Stimulated activated CD4-positive, alpha-beta T cell treated with anti-CD3 and anti-CD28 coated beads, TNF-alpha, amount 100 ng/mL, for 4 hours (primary cell): ENCODE measurements at regions not wholly inside any gene's neighbourhood (a gene's known extent, or its start where the extent isn't known, plus 50 kb on each side); places are given as distances from the start of the nearest gene placed in this dataset.

Source experiments
- DNase-seq, 3 experiments: peaks; one replicate each; pipeline ENCODE4 v3.0.0-alpha.2; 2020; ENCODE audit warnings: low read depth in 3 of 3

DNA sequence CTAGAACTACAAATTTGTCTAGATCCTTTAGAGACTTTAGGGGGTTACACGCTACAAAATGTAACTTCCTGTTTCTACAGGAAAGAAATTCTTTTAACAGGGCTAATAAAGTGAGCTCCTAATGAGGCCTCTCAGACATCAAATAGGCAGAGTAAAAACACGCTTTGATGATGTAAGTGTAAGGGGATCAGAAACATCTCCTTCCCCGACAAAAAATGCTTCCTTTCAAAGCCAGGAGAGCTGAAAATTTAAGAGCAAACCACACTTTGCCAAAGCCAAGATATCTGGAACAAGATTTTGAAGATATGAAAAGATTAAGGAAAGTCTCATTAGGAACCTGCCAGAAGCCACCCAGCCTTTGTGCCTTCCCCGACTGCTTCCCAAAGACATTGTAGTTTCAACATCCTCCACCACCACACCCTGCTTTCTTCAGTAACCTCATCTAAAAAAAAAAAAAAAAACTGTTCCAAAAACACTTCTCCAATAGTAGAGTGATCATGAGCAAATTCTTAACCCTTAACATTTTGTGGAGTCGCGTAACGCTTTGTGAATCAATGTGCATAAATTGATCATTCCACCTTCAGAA lies 505.0 kb upstream of the THBS1 start:
- no peak for DNase-seq

DNA sequence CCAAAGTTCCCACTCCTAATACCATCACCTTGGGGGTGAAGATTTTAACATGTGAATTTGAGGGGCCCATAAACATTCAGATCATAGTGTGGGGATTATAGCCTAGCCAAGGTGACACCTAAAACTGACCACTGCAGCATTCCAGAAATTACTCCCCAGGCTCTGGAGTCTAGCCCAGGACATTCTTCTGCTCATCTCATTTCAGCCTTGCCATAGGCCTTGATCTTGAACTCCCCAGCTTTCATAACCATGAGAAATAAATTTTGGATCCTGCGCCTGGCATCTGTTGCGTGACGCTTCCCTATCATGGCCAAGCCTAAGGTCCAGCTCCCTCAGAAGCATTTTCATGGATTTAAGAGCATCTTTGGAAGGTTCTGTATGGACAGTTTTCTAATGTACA lies 502.9 kb upstream of the THBS1 start:
- no peak for DNase-seq

GRCh38 chr15:39079296-39079847 lies 501.5 kb upstream of the THBS1 start:
- no peak for DNase-seq

DNA sequence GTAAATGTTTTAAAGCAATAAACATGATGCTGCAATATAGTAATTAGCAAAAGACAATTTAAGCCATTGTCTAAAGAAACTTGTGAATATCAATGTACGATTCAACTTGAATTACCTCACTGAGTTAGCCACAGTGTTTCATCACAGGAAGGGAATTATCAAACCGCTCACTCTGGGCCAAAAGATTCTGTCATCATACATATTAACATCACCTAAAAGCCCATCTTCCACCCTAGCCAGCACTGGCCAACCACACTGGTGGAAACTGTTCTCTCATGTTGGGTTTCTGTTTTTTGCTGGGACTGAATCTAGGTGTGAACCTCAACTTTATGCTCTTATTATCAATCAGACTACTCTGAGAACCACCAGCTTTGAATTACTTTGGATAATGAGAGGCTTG lies 497.7 kb upstream of the THBS1 start:
- no peak for DNase-seq

DNA sequence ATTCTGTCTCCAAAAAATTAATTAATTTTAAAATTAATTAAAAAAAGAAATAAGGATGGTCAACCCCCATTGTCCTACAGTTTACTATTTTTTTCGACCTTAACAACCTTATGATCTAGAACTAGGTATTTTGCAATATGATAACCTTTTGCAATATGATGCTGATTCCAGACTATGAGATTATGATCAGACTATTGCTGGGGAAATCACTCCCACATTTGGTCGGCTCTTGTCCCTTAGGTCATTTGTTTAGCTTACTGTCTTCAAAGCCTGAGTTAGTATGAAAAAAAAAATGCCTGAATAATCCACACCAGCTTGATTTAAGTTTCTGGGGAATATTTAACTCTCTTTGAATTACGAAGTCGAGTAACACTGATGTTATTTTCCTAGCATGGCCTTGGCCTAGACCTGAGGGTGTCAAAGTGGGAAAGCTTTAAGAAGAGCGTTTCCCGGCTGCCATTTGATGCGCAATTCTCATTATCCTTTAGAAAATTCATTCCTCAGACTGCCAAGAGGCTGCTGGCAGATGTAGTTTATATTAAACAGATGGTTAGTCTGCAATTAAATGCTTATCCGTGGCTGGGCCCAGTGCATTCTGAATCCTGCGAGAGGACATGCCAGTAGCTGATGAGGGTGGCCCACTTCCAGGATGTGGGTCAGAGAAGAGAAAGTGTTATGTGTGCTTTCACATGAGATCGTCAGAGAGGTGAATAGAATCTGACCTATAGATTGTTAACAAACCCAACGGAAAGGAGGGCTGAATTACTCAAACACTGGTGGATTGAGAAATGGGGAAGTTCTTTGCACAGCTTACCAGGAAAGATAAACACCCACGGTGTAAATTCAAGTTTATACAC lies 496.0 kb upstream of the THBS1 start:
- no peak for DNase-seq

GRCh38 chr15:39086641-39087040 lies 494.2 kb upstream of the THBS1 start:
- DNase-seq, result no peak

DNA sequence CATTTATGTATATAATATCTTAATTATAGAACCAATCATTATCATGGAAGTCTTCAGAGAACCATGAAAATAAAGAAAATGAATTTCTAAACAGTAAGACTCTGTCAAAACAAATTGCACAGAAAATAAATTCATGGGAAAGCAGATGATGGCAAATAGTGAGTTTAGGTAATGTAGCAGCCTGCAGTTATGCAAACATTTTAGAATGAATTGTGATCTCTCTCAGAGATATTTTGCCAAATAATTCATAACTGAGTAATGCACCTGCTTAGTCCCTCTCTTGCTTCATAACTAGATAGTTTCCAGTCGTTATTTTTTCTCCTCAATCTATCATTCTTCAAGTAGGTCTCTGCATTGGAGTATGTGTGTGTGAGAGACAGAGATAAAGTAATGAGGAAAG lies 492.7 kb upstream of the THBS1 start:
- no peak for DNase-seq

- no peak for DNase-seq
Observed at GRCh38 chr15:39092354-39092753, 488.5 kb upstream of the THBS1 start.

DNA sequence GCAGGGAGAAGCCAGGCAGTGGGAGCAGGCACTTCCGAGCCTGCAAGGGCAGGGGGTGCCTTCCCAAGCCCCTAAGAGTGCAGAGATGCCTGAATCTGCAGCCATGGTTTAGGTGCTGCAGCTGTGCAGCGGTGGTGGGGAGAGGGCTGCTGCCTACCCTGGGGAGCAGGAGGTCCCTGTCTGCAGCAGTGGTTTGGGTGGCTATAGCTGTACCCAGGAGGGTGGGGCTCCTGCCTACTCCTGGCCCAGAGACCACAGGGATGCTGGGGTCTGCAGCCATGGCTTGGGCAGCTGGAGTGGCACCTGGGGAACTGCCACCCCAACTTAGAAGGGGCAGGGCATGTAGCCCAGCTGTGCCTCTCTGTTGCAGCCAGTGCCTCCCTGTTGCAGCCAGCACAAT lies 488.1 kb upstream of the THBS1 start:
- no peak for DNase-seq

DNA sequence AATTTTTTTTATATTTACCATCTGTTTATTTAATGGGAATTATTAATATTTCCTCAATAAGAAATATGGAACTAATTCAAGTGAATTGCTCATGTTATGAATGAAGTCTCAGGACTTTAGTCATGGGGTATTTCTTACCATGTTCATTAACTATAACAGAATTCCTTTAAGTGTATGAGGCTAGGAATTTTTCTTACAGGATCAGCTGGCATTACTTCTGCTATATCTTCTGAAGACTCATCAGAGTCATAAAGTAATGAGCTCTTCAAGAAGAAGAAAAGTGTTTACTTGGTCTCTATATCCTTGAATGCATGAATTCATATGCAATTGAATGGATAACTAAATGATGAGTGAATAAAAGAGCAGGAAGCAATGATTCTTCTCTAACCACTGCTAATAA lies 486.8 kb upstream of the THBS1 start:
- DNase-seq, result no peak

DNA sequence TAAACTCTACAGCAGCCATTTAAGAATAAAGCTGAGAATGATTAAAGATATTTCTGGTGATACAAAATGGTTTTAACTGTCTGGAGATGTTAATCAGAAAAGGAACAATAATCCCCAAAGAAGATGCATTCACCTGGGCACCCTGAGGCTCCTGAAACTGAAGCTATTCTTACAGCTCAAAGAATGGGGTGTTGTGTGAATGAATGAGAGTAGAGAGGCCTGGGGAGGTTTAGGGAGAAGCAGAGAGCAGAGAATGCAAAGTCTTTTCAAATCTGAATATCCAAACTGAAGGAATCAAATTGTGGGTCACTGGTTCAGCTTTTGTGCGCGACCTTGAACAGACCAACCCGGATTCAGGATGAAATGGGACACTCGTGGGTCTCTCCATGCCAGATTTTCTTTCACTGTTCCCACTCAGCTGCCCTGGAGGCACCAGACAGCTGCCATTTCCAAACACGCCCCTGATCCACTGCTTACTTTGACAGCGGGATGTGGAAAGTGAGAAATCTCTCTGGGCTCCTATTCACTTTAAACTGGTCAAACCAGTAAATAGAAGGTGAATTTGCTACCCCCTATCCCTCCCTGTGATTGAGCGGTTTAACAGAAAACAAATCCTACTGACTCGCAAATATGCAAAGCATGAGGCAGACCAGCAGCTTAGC lies 485.5 kb upstream of the THBS1 start:
- DNase-seq, result no peak

- DNase-seq, result no peak
Observed at GRCh38 chr15:39096608-39097205, 484.2 kb upstream of the THBS1 start.

GRCh38 chr15:39099524-39099923 lies 481.4 kb upstream of the THBS1 start:
- no peak for DNase-seq

- DNase-seq, result no peak
Observed at GRCh38 chr15:39100106-39100660, 480.7 kb upstream of the THBS1 start.

- DNase-seq, result no peak
Observed at GRCh38 chr15:39102431-39102830, 478.4 kb upstream of the THBS1 start.

- DNase-seq, result no peak
Observed at GRCh38 chr15:39106950-39107349, 473.9 kb upstream of the THBS1 start.

GRCh38 chr15:39108021-39108420 lies 472.9 kb upstream of the THBS1 start:
- DNase-seq, result no peak

- no peak for DNase-seq
Observed at GRCh38 chr15:39110336-39110735, 470.5 kb upstream of the THBS1 start.

DNA sequence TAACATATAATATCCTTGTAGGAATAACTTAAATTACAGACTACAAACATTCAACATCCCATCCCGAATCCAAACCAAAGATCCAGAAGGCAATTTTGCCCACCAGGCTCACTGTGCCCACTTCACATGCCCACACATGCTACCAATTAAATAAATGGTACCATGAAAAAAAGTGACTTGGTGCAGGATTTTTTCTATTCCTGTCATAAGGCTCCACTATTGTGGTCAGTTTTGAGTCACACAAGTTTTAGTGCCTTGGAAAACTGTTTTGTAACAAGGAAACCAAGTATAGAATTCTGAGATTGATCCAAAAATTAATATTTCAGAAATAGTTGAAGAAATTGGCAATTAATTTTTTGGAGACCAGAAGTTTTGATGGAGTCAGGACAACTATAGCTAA lies 470.1 kb upstream of the THBS1 start:
- DNase-seq, result no peak

GRCh38 chr15:39113741-39114140 lies 467.1 kb upstream of the THBS1 start:
- DNase-seq, result no peak

DNA sequence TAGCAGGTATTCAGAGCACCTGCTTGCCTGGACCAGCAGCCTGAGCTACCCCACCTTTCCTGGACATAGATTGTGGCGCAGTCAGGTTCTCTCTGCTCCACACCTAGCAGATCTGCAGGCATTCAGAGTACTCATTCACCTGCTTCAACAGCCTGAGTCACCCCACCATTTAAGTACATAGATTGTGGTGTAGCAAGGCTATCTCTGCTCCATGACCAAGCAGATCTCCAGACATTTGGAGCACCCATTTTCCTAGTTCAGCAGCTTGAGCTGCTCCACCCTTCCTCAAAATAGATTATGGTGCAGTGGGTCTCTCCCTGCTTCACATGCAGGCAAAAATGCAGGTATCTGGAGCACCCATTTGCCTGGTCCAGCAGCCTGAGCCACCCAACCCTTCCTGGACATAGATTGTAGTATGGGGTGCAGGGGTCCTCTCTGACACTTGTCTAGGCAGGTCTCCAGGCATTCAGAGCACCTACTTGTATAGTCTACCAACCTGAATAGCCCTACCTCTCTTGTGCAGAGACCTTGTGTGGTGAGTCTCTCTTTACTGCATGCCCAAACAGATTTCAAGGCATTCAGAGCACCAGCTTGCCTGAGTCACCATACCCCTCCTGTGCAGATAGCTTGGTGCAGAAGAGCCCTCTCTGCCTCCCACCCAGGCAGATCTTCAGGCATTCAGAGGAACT lies 466.0 kb upstream of the THBS1 start:
- DNase-seq, result no peak
